NK-92 (cell line): ENCODE measurements at regions not wholly inside any gene's neighbourhood (a gene's known extent, or its start where the extent isn't known, plus 50 kb on each side); places are given as distances from the start of the nearest gene placed in this dataset.

Source experiments
- DNase-seq: peaks from one replicate; lab custom pipeline; 2025; ENCODE audit not compliant: unreplicated experiment; lab: John Stamatoyannopoulos, UW

GRCh38 chr22:48338793-48339705 lies 1488.6 kb downstream of the BRD1 start:
- DNase-seq = no peak

- no peak for DNase-seq
Observed at GRCh38 chr22:48337957-48338792, 1489.5 kb downstream of the BRD1 start.

- DNase-seq = no peak
Observed at GRCh38 chr22:48336339-48337060, 1491.2 kb downstream of the BRD1 start.

- no peak for DNase-seq
Observed at GRCh38 chr22:48335442-48336139, 1492.1 kb downstream of the BRD1 start.

- DNase-seq = no peak
Observed at GRCh38 chr22:48334971-48335370, 1492.7 kb downstream of the BRD1 start.

GRCh38 chr22:48333816-48334735 lies 1493.6 kb downstream of the BRD1 start:
- no peak for DNase-seq

GRCh38 chr22:48333323-48333763 lies 1494.3 kb downstream of the BRD1 start:
- no peak for DNase-seq

GRCh38 chr22:48332438-48333322 lies 1495.0 kb downstream of the BRD1 start:
- no peak for DNase-seq

GRCh38 chr22:48331691-48332220 lies 1495.9 kb downstream of the BRD1 start:
- DNase-seq = no peak

GRCh38 chr22:48331266-48331665 lies 1496.4 kb downstream of the BRD1 start:
- DNase-seq = no peak

- no peak for DNase-seq
Observed at GRCh38 chr22:48327721-48328120, 1500.0 kb downstream of the BRD1 start.

- no peak for DNase-seq
Observed at GRCh38 chr22:48323746-48324145, 1503.9 kb downstream of the BRD1 start.

- no peak for DNase-seq
Observed at GRCh38 chr22:48322907-48323306, 1504.8 kb downstream of the BRD1 start.

- no peak for DNase-seq
Observed at GRCh38 chr22:48321986-48322545, 1505.6 kb downstream of the BRD1 start.

GRCh38 chr22:48320683-48321451 lies 1506.8 kb downstream of the BRD1 start:
- no peak for DNase-seq

GRCh38 chr22:48320048-48320682 lies 1507.5 kb downstream of the BRD1 start:
- DNase-seq = no peak
